ENCODE measurements at regions not wholly inside any gene's neighbourhood (a gene's known extent, or its start where the extent isn't known, plus 50 kb on each side); places are given as distances from the start of the nearest gene placed in this dataset.

DNA sequence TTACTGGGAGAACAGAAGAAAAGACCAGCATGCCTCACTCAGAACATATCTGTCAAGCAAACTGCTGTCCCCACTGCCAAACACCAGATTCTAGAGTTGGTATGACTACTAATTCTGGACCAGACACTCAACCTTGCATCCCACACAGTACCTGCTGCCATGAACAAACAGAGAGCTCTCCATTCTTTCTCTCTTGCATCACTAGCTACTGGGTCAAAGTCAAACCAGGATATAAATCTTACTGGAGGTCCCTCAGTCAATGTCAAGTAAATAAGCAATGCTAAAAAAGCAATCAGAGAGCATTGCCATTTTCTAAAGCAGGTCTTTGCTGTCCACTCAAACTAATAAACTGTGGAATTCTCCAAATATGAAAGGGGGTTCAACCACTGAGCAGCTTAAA lies 452.4 kb upstream of the SEL1L start:
- TF ChIP-seq POLR2A (IDR thresholded peaks at IDR 0.05) = no peak
- TF ChIP-seq, protein P1, sequence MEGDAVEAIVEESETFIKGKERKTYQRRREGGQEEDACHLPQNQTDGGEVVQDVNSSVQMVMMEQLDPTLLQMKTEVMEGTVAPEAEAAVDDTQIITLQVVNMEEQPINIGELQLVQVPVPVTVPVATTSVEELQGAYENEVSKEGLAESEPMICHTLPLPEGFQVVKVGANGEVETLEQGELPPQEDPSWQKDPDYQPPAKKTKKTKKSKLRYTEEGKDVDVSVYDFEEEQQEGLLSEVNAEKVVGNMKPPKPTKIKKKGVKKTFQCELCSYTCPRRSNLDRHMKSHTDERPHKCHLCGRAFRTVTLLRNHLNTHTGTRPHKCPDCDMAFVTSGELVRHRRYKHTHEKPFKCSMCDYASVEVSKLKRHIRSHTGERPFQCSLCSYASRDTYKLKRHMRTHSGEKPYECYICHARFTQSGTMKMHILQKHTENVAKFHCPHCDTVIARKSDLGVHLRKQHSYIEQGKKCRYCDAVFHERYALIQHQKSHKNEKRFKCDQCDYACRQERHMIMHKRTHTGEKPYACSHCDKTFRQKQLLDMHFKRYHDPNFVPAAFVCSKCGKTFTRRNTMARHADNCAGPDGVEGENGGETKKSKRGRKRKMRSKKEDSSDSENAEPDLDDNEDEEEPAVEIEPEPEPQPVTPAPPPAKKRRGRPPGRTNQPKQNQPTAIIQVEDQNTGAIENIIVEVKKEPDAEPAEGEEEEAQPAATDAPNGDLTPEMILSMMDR (IDR thresholded peaks at IDR 0.05) = no peak

Data from upper lobe of left lung (tissue), 4 donors.